Keratinocyte (primary cell): ENCODE measurements at regions not wholly inside any gene's neighbourhood (a gene's known extent, or its start where the extent isn't known, plus 50 kb on each side); places are given as distances from the start of the nearest gene placed in this dataset.

Experiments
- CTCF ChIP-seq, 3 experiments: IDR thresholded peaks in 1 of 3; conservative IDR thresholded peaks in 1 of 3; optimal IDR thresholded peaks in 1 of 3; 2 replicates in 2 of 3; 3 replicates in 1 of 3; pipeline versions ENCODE3 to v1.5.1; 2011; ENCODE audit warnings: low read length in 3 of 3, mild to moderate bottlenecking in 3 of 3, moderate library complexity in 2 of 3, control low read depth in 1 of 3, inconsistent platforms in 1 of 3; ENCODE audit not compliant: insufficient read depth in 2 of 3; ENCODE audit errors: extremely low read depth in 1 of 3
- EZH2 ChIP-seq: IDR thresholded peaks from one replicate; pipeline ENCODE4 v1.6.1; 2012; ENCODE audit warnings: inconsistent platforms, mild to moderate bottlenecking, low read length, moderate library complexity

GRCh38 chr1:5751833-5752745 lies 240.1 kb downstream of the NPHP4 start:
- peak in 1 of 3 experiments; percentile 31 for TF ChIP-seq CTCF (optimal IDR thresholded peaks at IDR 0.05 in 1 of 3, IDR thresholded peaks at IDR 0.05 in 1 of 3, conservative IDR thresholded peaks at IDR 0.05 in 1 of 3; ENCODE audit: extremely low read depth in 1 of 3, insufficient read depth in 2 of 3, low read length in 3 of 3)
- no peak for TF ChIP-seq EZH2
